Choroid plexus epithelial cell (primary cell): ENCODE measurements at regions not wholly inside any gene's neighbourhood (a gene's known extent, or its start where the extent isn't known, plus 50 kb on each side); places are given as distances from the start of the nearest gene placed in this dataset.

ENCODE experiments used
- DNase-seq: peaks from one replicate; pipeline ENCODE4 v3.0.0-alpha.2; 2010; ENCODE audit warnings: low read depth
- H3K4me3 ChIP-seq: 2 replicates; pipeline ENCODE4 v1.5.1; 2011; ENCODE audit warnings: low read depth, mild to moderate bottlenecking, control low read depth, low read length, moderate library complexity
- TF ChIP-seq, protein P1 (sequence below): conservative IDR thresholded peaks from 2 replicates; pipeline ENCODE4 v1.5.1; 2011; ENCODE audit warnings: low read depth, mild to moderate bottlenecking, control low read depth, inconsistent platforms, low read length, moderate library complexity

DNA sequence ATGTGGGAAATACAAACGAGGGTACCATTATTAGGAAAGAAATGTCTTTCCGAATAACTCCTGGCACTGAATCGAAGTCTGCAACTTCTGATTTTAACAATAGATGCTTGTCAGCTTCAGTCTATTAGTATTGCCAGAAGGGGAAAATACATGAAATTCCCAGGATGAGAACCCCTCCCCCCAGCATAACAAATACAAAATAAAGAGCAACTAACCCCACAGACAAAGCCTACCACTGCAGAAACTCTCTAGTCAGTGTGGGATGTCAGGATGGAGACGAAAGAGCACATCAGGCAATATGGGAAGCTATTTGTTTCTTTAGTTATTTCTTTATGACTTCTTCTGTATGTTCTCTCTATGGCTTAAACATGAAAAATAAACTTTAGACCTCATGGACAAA, 365.0 kb upstream of the CDH2 start:
- DNase-seq, result no peak
- no peak overlapping the region for H3K4me3 ChIP-seq
- TF ChIP-seq, protein P1, sequence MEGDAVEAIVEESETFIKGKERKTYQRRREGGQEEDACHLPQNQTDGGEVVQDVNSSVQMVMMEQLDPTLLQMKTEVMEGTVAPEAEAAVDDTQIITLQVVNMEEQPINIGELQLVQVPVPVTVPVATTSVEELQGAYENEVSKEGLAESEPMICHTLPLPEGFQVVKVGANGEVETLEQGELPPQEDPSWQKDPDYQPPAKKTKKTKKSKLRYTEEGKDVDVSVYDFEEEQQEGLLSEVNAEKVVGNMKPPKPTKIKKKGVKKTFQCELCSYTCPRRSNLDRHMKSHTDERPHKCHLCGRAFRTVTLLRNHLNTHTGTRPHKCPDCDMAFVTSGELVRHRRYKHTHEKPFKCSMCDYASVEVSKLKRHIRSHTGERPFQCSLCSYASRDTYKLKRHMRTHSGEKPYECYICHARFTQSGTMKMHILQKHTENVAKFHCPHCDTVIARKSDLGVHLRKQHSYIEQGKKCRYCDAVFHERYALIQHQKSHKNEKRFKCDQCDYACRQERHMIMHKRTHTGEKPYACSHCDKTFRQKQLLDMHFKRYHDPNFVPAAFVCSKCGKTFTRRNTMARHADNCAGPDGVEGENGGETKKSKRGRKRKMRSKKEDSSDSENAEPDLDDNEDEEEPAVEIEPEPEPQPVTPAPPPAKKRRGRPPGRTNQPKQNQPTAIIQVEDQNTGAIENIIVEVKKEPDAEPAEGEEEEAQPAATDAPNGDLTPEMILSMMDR, result no peak

DNA sequence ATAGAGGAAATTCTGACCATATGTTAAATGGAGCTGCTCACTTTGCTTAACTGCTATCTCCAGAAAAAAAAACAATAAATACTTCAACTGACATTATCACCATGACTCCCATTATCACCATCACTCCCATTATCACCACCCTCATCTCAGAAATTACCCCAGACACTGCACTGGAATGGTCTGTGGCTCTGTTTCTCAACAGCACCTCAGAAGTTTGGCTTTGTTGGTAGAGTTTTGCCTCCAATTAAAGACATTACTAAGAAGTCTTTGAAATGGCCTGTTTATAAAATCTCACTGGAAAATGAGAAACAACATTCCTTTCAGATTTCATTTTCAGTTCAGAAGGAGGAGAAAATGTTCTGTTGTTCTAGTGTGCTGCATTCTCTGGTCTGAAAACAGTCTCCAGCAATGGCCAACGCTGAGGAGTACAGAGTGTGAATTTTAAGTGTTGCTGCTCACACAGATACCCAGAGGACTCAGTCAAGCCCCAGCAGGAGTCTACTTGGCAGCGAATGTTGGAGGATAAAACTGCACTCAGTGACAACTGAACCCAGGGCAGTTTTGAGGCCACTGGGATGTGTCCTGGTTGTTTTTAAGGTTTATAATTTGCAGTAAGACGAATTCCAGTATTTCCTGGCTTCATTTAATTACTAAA, 364.5 kb upstream of the CDH2 start:
- DNase-seq, result peak; percentile 17
- TF ChIP-seq, protein P1, result no peak
- no peak overlapping the region for H3K4me3 ChIP-seq

GRCh38 chr18:28529644-28530043, 352.7 kb upstream of the CDH2 start:
- no peak for DNase-seq
- no peak overlapping the region for H3K4me3 ChIP-seq
- TF ChIP-seq, protein P1, result no peak

- TF ChIP-seq, protein P1, result no peak
- H3K4me3 ChIP-seq, result no peak overlapping the region
- no peak for DNase-seq
These were observed 349.3 kb upstream of the CDH2 start for GRCh38 chr18:28526196-28526595.

GRCh38 chr18:28523758-28524475, 347.0 kb upstream of the CDH2 start:
- no peak for DNase-seq
- no peak overlapping the region for H3K4me3 ChIP-seq
- TF ChIP-seq, protein P1, result no peak

- H3K4me3 ChIP-seq, result no peak overlapping the region
- TF ChIP-seq, protein P1, result no peak
- no peak for DNase-seq
These were observed 345.3 kb upstream of the CDH2 start for GRCh38 chr18:28522236-28522635.

- no peak overlapping the region for H3K4me3 ChIP-seq
- DNase-seq, result no peak
- TF ChIP-seq, protein P1, result no peak
These were observed 343.1 kb upstream of the CDH2 start for GRCh38 chr18:28519997-28520396.
